Hippocampal formation (tissue), 2 donors: ENCODE measurements at regions not wholly inside any gene's neighbourhood (a gene's known extent, or its start where the extent isn't known, plus 50 kb on each side); places are given as distances from the start of the nearest gene placed in this dataset.
A peak's percentile ranks its signal among the peaks of the same experiment; 100 is the strongest.
"Not testable (repeated sequence)": the region's sequence is repeated elsewhere in the genome, so short reads cannot be mapped to it uniquely, and the experiment has no call there.

ENCODE experiments used
- DNase-seq, 2 donors: peaks; one replicate each; lab custom pipeline; 2025; lab: John Stamatoyannopoulos, UW

DNA sequence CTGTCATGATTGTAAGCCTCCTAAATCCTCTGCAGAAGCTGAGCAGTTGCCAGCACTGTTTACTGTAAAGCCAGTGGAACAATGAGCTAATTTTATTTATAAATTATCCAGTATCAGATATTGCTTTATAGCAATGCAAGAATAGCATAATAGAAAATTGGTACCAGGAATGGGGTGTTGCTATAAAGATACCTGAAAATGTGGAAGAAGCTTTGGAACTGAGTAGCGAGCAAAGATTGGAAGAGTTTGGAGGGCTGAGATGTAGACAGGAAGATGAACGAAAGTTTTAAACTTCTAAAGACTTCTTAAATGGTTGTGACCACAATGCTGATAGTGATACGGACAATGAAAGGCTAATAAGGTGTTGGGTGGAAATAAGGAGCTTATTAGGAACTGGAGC, 917.4 kb upstream of the POT1 start:
- DNase-seq: no peak

DNA sequence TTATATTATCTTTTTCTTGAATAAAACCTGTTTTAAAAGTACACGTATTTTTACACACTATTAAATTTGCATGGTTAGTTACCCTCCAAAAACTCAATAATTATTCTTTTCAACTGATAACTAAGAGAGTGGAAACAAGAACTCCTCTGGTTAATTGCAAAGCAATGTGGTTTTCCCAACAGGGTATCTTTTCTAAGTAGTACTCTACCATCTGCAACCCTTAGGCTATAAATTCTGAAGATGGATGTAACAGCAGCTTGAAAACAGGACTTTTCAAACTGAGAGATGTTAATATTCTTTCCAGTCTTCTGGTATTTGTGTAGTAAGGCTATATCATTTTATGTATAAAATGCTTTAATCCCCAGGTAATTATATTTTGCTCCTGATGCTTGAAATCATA, 916.1 kb upstream of the POT1 start:
- DNase-seq: no peak

DNA sequence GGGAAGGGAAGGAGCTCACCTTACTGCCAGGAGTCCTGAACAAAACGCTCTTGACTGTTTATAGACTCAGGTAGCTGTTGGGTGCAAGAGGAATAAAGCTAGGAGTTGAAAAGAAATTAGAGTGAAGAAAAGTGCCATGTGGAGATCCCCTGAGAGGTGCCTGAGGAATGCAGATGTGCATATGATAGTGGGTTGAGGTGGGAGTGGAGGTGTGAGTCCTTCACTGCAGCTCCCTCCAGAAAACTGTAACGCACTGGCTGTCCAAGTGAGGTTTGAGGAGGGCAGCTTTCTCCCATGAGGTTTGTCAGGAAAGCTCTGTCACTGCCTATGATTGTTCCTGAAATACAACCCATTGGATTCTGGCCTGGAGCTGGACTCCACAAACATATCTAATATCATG, 904.8 kb upstream of the POT1 start:
- DNase-seq: no peak

DNA sequence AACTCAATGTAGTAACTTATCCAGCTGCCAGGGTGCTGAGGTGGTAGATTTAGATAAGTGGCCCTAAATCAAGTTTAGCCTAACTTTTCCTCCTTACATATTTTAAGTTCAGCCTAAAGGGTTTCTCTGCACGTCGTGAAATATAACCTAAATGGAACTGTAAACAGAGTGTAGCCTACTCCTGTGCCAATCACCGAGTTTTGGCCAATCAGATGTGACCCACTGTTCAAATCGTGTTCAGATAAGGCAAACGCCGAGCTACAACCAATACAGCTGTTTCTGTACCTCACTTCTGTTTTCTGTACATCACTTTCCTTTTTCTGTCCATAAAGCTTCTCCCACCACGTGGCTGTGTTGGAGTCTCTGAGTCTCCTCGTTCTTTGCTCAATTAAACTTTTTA, 904.2 kb upstream of the POT1 start:
- DNase-seq: no peak

DNA sequence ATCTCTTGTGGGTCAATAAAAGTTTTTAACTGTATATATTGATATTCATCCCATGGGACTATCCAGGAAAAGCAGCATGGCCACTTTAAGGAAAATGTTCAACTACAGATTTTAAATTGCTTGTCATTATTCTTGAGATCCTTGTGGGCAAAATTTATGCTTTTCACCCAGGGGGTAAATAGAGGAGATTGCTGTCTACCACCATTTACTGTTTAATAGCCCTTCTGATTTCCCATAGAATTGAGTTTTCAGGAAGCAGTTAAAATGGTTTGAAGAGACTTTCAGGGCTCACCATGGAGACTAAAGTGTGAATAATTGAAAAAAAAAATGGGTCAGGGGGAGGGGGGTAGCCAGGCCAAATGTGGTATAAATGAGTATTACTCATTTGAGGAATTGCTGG, 901.1 kb upstream of the POT1 start:
- no peak for DNase-seq

DNA sequence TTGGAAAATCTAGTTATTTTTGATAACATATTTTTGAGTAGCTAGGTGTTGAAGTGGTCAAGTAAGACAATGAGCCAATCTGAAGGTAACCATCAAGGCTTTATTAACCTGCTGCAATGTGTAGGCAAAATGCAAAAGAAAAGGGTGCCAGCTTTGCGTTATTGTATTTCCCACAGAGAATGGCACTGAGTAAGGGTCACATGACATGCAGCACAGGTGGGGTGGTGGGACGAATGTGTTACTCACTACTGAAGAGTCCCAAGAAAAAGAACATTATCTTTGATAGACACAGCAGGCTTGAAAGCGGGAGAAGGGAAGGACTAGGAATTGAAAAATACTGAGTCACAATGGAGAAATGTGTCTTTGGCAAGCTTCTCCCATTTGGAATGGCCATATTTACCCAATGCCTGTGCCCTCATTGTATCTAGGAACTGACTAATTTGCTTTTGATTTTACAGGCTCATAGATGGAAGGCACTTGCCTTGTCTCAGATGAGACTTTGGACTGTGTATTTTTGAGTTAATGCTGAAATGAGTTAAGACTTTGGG, 898.6 kb upstream of the POT1 start:
- DNase-seq: no peak

DNA sequence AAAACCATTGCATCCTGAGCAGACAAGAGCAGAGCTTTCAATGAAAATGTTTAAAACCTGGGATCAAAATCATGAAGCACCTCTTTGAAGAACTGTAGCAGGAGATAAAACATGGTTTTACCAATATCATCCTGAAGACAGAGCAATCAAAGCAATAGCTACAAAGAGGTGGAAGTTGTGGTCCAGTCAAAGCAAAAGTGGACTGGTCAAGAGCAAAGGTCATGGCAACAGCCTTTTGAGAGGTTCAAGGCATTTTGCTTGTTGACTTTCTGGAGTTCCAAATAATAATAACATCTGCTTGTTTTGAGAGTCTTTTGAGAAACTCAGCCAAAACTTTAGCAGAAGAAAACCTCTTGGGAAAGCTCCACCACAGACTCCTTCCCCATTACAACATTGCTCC, 893.9 kb upstream of the POT1 start:
- no peak for DNase-seq

DNA sequence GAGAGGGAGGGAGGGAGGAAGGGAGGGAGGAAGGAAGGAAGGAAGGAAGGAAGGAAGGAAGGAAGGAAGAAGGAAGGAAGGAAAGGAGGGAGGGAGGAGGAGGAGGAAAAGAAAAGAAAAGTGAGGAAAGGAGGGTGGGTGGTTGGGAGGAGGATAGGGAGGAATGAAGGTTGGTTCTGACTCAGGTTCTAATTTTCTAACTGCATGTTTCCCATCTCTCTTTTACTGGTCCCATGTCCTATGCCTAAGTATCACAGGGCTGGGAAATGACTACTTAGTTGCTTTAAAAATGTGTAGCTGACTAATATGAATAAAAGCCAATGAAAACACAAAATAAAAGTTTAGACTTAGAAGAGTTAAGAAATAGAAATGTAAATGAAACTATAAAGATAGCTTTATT, 890.9 kb upstream of the POT1 start:
- DNase-seq: no peak

DNA sequence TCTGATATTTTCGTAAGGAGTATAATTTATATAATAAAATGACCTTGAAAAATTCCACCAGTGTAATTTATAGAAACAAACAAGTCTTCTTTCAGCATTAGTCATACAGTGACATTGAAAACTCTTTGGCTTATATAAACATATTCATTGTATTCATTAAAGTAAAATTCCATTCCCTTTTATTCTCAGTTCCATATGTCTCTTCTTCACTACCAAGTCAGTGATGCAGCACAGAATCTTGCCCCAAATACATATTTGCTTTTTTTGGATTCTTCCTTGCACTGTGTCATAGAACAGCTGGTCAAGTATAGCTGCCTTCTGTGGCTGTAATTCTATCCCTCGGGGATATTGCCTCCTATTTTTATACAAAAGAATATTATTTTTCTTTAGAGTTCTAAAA, 884.5 kb upstream of the POT1 start:
- peak in 1 of 2 donors; percentile 13 for DNase-seq

DNA sequence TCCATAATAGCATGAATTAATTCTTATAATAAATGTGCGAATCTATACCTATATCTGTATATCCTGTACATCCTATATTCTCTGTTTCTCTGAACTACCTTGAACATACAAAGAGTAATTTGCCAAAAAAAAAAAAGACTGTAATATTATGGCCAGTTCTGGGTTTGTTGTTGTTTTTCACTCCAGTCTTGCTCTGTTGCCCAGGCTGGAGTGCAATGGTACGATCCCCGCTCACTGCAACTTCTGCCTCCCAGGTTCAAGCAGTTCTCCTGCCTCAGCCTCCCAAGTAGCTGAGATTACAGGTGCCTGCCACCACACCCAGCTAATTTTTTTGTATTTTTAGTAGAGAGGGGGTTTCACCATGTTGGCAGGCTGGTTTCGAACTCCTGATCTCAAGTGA, 876.9 kb upstream of the POT1 start:
- DNase-seq: not testable (repeated sequence)

DNA sequence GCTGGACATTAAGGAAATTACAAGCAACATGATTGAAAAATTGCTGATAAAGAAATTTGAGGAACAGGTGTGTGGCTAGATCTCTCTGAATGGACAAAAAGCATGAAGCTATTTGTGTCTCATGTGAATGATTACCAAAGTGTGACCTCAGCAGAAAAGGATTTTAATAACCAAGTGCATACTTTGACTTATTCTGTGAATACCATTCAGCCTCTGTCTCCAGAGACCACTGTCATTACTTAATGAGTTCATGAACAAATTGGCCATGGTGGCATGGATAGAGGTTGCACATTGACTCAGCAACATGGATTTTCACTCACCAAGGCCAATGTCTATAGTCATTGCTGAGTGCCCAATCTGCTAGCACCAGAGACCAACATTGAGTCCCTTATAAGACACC, 874.6 kb upstream of the POT1 start:
- DNase-seq: no peak

DNA sequence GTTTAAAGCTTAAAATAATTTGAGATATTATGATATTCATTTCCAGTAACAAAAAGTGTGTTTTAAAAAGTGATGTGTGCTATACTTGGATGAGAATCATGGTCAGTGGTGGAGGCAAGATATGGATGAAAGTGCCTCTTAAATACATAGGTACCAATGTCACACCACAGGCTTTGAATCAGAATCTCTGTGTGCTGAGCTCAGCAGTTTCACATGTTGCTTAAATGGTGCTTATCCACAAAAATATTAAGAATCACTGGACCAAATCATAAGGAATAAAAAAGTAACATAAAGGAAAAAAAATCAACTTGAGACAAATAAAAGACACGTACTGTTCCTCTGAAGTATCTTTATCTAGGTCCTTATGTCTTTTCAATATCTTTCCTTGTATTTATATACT, 850.5 kb upstream of the POT1 start:
- no peak for DNase-seq

DNA sequence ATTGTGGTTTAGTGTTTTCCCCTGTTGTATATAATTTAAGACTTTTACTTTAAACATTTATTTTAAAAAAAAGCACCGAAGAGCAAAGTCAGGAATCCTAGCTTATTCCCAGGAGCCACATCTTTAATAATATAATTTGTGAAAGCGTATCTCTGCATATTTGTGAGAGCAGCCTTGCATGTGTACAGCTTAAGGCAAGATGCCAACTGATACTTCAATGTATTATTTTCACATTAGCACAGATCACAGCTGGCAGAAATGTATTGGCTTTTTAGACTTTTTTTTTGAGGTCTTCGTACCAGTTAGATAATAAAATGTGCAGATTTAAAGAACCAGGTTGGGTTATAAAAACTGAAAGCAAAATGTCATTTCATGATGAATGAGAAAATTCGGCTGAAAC, 845.7 kb upstream of the POT1 start:
- no peak for DNase-seq

DNA sequence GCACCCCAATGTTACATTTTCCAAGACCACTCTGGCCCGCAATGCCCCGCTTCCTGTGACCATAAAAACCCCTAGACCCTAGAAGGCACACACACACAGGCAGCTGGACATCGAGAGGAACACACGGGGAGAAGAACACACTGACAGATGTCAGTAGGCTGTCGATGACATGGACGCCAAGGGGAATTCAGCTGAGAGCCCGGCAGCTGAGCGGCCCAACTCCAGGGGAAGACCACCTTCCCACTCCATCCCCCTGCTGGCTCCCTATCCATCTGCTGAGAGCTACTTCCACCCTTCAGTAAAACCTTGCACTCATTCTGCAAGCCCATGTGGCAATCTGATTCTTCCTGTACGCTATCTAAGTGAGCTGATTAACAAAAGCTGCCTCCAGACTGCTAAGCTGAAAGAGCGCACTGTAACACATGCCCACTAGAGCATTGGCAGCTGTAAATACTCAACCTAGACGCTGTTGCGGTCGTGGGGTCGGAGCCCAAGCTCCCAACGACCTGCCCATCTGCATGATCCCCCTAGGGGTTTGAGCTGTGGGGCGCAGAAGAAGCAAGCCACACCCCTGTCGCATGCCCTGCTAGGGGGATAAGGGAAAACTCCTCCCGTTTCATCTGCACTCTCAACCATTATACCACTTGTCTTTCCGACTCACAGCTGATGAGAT, 843.6 kb upstream of the POT1 start:
- no peak for DNase-seq

DNA sequence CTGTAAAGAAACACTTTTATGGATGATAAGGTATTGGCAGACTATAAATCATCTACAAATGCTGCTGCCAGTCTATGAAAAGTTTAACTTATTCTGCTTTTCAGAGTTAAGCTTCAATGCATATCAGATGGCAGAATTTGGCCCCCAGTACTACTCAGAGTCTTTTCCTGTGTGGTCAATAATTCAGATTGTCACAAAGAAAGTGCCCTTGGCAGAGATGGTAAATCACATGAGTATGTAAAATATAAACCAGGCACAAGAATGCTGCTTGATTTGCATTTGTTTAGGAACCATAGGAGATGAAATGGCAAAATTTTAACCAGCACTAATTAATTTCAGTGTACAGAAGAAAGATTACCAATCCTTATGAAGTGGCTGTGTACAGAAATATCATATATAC, 818.3 kb upstream of the POT1 start:
- no peak for DNase-seq

DNA sequence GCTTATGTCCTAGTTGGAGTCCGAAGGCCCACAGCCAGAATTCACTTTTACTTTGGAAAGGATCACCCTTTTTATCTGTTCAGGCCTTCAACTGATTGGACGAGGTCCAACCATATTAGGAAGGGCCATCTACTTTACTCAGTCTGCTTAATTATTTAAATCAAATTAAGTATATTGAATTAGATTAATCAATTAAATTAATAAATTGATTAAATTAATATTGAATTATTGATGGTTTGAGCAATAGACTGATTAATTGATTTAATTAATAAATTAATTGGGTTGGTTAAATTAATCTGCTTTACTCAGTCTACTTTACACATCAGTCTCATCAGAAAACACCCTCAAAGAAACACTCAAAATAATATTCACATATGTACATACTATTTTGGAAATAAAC, 816.9 kb upstream of the POT1 start:
- no peak for DNase-seq

DNA sequence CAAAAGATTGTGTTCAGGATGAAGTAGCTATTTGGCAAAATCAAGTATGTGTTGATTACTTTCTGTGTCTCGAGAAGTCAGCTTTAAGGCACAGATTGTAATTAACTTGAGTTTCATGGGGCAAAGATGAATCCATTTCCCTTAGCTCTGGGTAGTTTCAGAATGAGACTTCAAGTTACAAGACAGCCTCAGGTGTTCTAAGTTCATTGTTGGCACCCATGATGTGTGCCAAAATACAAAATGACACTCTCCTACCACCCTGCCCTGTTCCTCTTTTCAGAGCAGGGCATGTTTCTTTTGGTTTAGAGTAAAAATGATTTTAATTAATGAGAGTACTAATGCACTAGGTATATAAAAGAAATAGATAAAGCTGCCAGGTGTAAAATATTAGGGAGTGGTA, 797.6 kb upstream of the POT1 start:
- DNase-seq: no peak

DNA sequence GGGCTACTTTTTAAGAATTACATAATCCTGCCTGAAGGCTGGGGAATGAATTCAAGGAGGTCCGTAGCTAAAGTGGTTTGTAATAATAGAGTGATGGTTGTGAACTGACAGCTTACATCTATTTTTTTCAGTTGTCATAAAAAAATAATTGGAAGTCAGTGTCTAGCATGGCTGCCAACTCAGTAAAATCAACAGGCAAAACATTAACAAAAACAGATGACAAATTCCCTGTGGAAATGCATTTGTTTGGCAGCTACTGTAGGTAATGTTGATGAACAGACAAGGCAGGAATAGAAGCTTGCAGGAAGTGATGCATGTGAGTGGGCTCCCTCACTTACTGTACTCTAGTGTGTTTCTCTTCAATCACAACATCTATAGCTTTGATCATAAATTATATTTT, 766.0 kb upstream of the POT1 start:
- DNase-seq: no peak

DNA sequence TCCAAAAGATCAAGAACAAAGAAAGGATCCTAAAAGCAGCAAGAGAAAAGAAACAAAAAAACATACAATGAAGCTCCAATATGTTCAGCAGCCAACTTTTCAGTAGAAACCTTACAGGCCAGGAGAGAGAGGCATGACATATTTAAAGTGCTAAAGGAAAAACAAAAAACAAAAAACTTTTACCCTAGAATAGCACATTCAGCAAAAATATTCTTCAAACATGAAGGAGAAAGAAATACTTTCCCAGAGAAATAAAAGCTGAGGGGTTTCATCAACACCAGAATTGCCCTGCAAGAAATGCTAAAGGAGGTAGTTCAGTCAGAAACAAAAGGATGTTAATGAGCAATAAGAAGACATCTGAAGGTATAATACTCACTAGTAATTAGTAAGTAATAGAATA, 753.5 kb upstream of the POT1 start:
- no peak for DNase-seq

DNA sequence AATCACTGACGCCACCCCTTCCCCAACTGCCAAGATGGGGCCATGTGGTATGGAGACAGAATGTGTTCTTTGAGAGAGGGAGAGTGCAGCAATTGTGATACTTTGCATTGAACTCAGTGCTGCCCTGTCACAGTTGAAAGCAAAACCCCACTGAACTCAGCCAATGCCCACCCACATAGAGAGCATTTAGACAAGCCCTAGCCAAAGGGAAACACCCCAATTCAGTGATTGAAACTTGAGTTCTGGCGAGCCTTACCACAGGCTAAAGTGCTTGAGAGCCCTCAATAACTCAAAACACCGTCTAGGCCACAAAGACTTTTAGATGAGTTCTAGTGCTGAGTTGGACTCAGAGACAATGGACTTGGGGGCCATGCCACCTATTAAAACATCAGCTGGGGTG, 751.9 kb upstream of the POT1 start:
- DNase-seq: no peak

DNA sequence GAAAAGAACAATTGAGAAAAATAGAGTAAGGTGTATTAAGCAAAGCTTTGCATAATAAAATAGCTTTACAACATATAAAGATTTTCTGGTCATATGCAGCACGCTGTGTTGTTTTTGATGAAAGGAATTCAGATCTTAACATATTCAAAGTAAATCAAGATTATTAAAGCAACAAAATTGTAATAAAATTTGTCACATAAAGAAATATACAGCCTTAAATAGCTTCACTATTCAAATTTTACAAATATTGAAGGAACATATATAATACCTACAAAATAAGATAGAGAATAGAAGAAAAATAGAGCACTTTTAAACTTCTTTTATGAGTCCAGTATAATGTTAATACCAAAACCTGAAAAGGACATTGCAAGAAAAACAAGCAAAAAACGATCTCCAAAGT, 749.1 kb upstream of the POT1 start:
- no peak for DNase-seq

DNA sequence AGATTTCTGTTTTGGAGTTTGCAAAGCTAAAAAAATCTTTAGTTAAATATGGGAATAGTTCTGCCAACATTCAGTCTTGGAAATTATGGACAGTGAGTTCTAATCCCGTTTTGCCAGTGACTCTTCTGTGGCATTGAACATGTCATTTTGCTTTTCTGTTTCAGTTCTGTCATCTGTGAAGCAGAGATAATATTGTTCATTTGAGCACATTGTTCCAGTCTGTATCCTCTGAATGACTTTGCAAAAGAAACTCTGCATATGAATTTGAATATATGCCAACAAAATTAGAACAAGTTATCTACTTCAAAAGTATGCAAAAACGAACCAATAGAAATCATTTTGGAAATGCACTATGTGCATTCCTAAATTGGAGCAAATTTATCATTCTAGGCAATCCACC, 746.0 kb upstream of the POT1 start:
- DNase-seq: no peak

DNA sequence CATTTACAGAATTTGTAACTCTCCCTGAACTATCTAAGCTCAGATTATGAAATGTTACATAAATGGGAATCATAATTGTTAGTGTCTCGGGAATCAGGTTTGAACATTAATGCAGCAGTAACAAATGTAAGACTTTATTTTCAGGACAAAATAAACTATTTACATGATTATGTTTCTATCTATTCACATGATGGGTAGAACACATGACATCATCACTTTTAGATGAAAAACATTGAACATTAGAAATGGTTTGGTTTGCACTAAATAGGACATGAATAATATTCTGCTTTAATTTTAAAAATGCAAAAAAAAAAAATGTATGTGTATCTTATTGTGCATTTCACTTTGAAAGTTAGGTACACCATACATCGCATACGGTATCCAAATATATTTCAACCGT, 745.5 kb upstream of the POT1 start:
- no peak for DNase-seq

DNA sequence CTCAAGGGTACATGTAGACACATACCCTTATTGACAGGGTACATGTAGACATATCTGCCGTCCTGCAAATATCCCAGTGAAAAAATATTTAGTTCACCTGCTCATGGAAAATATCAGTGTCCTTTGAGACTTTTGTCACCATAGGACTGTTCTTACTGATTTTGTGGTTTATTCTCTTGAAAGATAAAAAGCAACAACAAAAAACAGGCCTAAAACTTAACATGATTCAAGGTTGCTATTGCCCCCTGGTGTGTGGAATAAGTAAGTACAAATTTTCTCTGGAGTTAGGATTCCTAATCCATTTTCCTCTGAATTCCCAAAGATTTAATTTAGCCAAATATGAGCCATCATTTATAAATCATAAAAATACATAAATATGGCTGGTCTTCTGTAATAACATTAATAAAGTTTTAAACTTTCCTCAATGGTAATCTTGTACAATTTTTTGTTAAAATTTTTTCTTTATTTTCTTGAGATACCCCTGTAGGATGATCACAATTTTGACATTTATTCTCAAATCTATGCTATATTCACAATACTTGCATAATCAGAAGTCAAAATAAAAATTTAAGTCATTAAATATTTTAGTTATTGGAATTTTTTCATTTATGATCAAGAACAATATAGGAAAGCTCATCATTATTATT, 741.4 kb upstream of the POT1 start:
- DNase-seq: no peak
